WTC11 (cell line): ENCODE measurements at regions not wholly inside any gene's neighbourhood (a gene's known extent, or its start where the extent isn't known, plus 50 kb on each side); places are given as distances from the start of the nearest gene placed in this dataset.

Experiments
- ATAC-seq: fragments of 200-7000 bp; cut with Tn5 transposase; 2 replicates; pipeline ENCODE4 v1.10.0; 2021; ENCODE audit warnings: mild to moderate bottlenecking, moderate library complexity
- CTCF ChIA-PET: fragments of 300-600 bp; sonication (Branson Sonifier 250); formaldehyde crosslinking; loops from one replicate; lab custom pipeline; 2021; ENCODE audit warnings: antibody characterized with exemption; lab: Charles Lee
- POLR2A ChIA-PET: fragments of 350-600 bp; sonication (Branson Sonifier 250); formaldehyde crosslinking; loops from one replicate; lab custom pipeline; 2021; ENCODE audit warnings: antibody characterized with exemption; lab: Charles Lee
- DNase-seq: peaks from one replicate; pipeline ENCODE4 v3.0.0; 2021; ENCODE audit warnings: low spot score
- H3K27ac Mint-ChIP-seq: 2 replicates; pipeline ENCODE4 v1.8.0; 2021; ENCODE audit warnings: mixed read lengths
- H3K27me3 Mint-ChIP-seq: 2 replicates; pipeline ENCODE4 v1.8.0; 2021; ENCODE audit warnings: low read depth, mild to moderate bottlenecking, moderate library complexity, mixed read lengths
- H3K36me3 Mint-ChIP-seq: 2 replicates; pipeline ENCODE4 v1.8.0; 2021; ENCODE audit warnings: mixed read lengths
- H3K4me1 Mint-ChIP-seq: 2 replicates; pipeline ENCODE4 v1.8.0; 2022; ENCODE audit warnings: mixed read lengths
- H3K4me3 Mint-ChIP-seq: 2 replicates; pipeline ENCODE4 v1.8.0; 2021; ENCODE audit warnings: mild to moderate bottlenecking, moderate library complexity, mixed read lengths
- H3K9me3 Mint-ChIP-seq: 2 replicates; pipeline ENCODE4 v1.8.0; 2021; ENCODE audit warnings: mixed read lengths
- ATF1 ChIP-seq: sonication (generic); formaldehyde crosslinking; IDR thresholded peaks from 2 replicates; pipeline ENCODE4 v1.8.1; 2023; ENCODE audit warnings: mild to moderate bottlenecking, moderate library complexity, missing genetic modification reagents
- FOXJ3 ChIP-seq: sonication (generic); formaldehyde crosslinking; IDR thresholded peaks from 2 replicates; pipeline ENCODE4 v1.9.0; 2021; ENCODE audit warnings: missing genetic modification reagents, mild to moderate bottlenecking, borderline replicate concordance
- OVOL2 ChIP-seq: fragments of 250-450 bp; sonication (Bioruptor Pico); IDR thresholded peaks from 2 replicates; pipeline ENCODE4 v1.9.0; 2021; ENCODE audit warnings: mild to moderate bottlenecking, borderline replicate concordance
- SMAD4 ChIP-seq: sonication (generic); formaldehyde crosslinking; IDR thresholded peaks from 2 replicates; pipeline ENCODE4 v1.8.0; 2022; ENCODE audit warnings: mild to moderate bottlenecking, missing genetic modification reagents
- ZBTB21 ChIP-seq: sonication (generic); formaldehyde crosslinking; IDR thresholded peaks from 2 replicates; pipeline ENCODE4 v1.8.1; 2023; ENCODE audit warnings: mild to moderate bottlenecking, missing genetic modification reagents, borderline replicate concordance
- TF ChIP-seq, protein P1 (sequence below): sonication (generic); formaldehyde crosslinking; IDR thresholded peaks from 2 replicates; pipeline ENCODE4 v1.8.0; 2022; ENCODE audit warnings: missing genetic modification reagents

DNA sequence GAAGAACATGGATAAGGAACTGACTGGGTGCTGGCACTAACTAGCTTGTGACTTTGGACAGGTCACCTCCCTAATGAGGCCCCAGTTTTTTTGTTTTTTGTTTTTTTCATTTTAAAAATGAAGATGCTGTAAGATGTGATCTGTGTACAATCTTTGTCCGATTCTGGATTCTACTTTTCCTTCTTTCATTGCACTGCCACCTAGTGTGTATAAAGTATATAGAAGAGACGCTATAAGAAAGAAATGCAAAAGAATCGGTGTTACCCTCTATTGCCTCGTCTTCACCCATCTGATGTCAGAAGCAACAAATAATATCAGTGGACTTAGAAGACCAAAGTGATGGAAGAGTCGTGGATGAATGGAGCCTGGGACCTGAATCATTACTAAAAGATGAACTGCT is 58.6 kb upstream of the P2RY10 start:
- ATAC-seq (no peak; the same call in 1 of the 2 replicates), DNase-seq (no peak)
- Mint-ChIP-seq H3K36me3 (no peaks in the 10 kb centered on the region), H3K27me3 (no peaks in the 10 kb centered on the region), H3K27ac (no peak overlapping the region), H3K4me1 (no peaks in the 10 kb centered on the region), H3K9me3 (no peaks in the 10 kb centered on the region), H3K4me3 (no peak overlapping the region)
- ChIA-PET CTCF (no interaction called here), POLR2A (no interaction called here)
- TF ChIP-seq, protein P1, sequence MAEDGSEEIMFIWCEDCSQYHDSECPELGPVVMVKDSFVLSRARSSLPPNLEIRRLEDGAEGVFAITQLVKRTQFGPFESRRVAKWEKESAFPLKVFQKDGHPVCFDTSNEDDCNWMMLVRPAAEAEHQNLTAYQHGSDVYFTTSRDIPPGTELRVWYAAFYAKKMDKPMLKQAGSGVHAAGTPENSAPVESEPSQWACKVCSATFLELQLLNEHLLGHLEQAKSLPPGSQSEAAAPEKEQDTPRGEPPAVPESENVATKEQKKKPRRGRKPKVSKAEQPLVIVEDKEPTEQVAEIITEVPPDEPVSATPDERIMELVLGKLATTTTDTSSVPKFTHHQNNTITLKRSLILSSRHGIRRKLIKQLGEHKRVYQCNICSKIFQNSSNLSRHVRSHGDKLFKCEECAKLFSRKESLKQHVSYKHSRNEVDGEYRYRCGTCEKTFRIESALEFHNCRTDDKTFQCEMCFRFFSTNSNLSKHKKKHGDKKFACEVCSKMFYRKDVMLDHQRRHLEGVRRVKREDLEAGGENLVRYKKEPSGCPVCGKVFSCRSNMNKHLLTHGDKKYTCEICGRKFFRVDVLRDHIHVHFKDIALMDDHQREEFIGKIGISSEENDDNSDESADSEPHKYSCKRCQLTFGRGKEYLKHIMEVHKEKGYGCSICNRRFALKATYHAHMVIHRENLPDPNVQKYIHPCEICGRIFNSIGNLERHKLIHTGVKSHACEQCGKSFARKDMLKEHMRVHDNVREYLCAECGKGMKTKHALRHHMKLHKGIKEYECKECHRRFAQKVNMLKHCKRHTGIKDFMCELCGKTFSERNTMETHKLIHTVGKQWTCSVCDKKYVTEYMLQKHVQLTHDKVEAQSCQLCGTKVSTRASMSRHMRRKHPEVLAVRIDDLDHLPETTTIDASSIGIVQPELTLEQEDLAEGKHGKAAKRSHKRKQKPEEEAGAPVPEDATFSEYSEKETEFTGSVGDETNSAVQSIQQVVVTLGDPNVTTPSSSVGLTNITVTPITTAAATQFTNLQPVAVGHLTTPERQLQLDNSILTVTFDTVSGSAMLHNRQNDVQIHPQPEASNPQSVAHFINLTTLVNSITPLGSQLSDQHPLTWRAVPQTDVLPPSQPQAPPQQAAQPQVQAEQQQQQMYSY (CRISPR knock-in tag): no peak
- no peak for TF ChIP-seq FOXJ3
- TF ChIP-seq ZBTB21: no peak
- no peak for TF ChIP-seq OVOL2
- no peak for TF ChIP-seq ATF1 (CRISPR knock-in tag)
- TF ChIP-seq SMAD4 (CRISPR knock-in tag): no peak
